ENCODE measurements at regions not wholly inside any gene's neighbourhood (a gene's known extent, or its start where the extent isn't known, plus 50 kb on each side); places are given as distances from the start of the nearest gene placed in this dataset.
A peak's percentile ranks its signal among the peaks of the same experiment; 100 is the strongest.

DNA sequence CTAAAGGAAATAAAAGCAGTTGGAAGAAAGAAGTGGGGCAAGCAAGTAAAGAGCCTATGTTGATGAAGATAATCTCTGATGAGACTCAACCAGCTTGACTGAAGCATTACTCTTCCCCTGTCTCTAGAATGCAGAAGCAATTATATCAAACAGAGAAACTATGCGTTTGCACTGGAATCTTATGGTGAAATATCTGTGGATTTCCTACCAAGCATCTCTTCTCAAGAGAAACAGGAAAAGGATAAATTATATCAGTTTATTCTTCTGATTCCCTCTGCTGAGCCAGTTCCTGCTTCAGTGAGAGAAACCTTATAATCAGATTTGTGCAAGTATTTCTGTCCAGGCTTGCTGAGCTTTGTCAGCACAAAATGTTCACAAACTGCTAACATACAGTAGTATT, 316.7 kb upstream of the SLC7A11 start:
- Histone ChIP-seq H3K4me1 (ENCODE audit: insufficient read depth, low read length, poor library complexity, severe bottlenecking) (no peaks in the 10 kb centered on the region), H3K79me2 (ENCODE audit: insufficient read depth, low read length) (no peaks in the 10 kb centered on the region), H3K4me2 (ENCODE audit: low read depth, low read length, poor library complexity, severe bottlenecking) (no peak overlapping the region), H3K9ac (ENCODE audit: low read depth, low read length, poor library complexity, severe bottlenecking) (no peak overlapping the region), H4K20me1 (ENCODE audit: insufficient read depth, low read length, poor library complexity, severe bottlenecking) (no peaks in the 10 kb centered on the region), H3K4me3 (ENCODE audit: low read length, poor library complexity, severe bottlenecking) (no peak overlapping the region), H3K9me2 (replicated peaks; ENCODE audit: low read depth, low read length) (no peaks in the 10 kb centered on the region), H3K9me3 (ENCODE audit: insufficient read depth, low read depth, low read length) (no peaks in the 10 kb centered on the region), H3K36me3 (ENCODE audit: insufficient read depth, low read length) (no peaks in the 10 kb centered on the region), H3F3A (ENCODE audit: low read depth) (no peaks in the 10 kb centered on the region), H2AFZ (ENCODE audit: low read length) (no peak overlapping the region), H3K27me3 (ENCODE audit: insufficient read depth, low read length, poor library complexity, severe bottlenecking) (no peaks in the 10 kb centered on the region)
- no peak for TF ChIP-seq EZH2phosphoT487 (IDR thresholded peaks at IDR 0.05; ENCODE audit: borderline replicate concordance)
- TF ChIP-seq, protein P1, sequence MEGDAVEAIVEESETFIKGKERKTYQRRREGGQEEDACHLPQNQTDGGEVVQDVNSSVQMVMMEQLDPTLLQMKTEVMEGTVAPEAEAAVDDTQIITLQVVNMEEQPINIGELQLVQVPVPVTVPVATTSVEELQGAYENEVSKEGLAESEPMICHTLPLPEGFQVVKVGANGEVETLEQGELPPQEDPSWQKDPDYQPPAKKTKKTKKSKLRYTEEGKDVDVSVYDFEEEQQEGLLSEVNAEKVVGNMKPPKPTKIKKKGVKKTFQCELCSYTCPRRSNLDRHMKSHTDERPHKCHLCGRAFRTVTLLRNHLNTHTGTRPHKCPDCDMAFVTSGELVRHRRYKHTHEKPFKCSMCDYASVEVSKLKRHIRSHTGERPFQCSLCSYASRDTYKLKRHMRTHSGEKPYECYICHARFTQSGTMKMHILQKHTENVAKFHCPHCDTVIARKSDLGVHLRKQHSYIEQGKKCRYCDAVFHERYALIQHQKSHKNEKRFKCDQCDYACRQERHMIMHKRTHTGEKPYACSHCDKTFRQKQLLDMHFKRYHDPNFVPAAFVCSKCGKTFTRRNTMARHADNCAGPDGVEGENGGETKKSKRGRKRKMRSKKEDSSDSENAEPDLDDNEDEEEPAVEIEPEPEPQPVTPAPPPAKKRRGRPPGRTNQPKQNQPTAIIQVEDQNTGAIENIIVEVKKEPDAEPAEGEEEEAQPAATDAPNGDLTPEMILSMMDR (conservative IDR thresholded peaks at IDR 0.05; ENCODE audit: low read length) = no peak

DNA sequence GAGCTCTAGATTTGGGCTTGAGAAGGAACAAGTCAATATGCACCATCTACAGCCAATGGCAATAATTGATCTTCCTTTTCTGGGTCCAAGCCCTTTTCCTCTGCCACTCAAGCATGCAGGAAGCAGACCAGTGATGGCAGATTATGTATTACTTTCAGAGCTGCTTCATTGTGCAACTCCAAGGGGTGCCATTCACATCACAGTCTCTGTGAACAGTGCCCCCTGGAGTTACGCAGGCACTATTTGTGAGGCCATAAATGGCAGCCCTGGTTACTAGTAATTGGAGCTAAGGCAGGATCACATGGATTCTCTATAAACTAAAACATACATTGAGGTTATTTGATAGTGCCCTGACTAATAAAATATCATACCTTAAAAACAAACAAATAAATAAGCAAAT, 313.4 kb upstream of the SLC7A11 start:
- Histone ChIP-seq H2AFZ (ENCODE audit: low read length) (peak overlapping the region; percentile 19; the same call in 1 of the 2 replicates), H4K20me1 (ENCODE audit: insufficient read depth, low read length, poor library complexity, severe bottlenecking) (no peaks in the 10 kb centered on the region), H3K4me2 (ENCODE audit: low read depth, low read length, poor library complexity, severe bottlenecking) (no peak overlapping the region), H3F3A (ENCODE audit: low read depth) (no peaks in the 10 kb centered on the region), H3K4me1 (ENCODE audit: insufficient read depth, low read length, poor library complexity, severe bottlenecking) (no peaks in the 10 kb centered on the region), H3K79me2 (ENCODE audit: insufficient read depth, low read length) (no peaks in the 10 kb centered on the region), H3K9ac (ENCODE audit: low read depth, low read length, poor library complexity, severe bottlenecking) (no peak overlapping the region), H3K4me3 (ENCODE audit: low read length, poor library complexity, severe bottlenecking) (no peak overlapping the region), H3K9me2 (replicated peaks; ENCODE audit: low read depth, low read length) (no peaks in the 10 kb centered on the region), H3K27me3 (ENCODE audit: insufficient read depth, low read length, poor library complexity, severe bottlenecking) (no peaks in the 10 kb centered on the region), H3K9me3 (ENCODE audit: insufficient read depth, low read depth, low read length) (no peaks in the 10 kb centered on the region), H3K36me3 (ENCODE audit: insufficient read depth, low read length) (no peaks in the 10 kb centered on the region)
- TF ChIP-seq, protein P1 (conservative IDR thresholded peaks at IDR 0.05; ENCODE audit: low read length) = peak; percentile 71
- TF ChIP-seq EZH2phosphoT487 (IDR thresholded peaks at IDR 0.05; ENCODE audit: borderline replicate concordance) = no peak

DNA sequence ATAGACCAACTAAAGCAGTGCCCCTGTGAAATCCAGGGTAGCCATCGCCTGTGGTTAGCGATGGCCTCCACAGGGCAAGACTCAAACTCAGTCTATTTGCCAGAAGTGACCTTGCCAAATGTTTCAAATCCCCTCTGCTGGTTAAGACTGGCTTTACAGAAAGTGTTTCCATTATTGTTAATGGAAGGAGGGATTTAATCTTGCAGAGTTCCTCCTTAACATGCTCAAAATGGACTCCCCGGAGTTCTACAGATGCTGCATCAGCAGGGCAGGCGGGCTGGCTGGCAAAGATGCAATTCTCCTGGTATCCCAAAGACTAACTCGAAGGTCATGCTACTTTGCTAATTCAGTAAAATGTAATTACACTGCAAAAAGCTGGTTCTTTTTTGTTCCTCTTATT, 313.0 kb upstream of the SLC7A11 start:
- H4K20me1 ChIP-seq (ENCODE audit: insufficient read depth, low read length, poor library complexity, severe bottlenecking) = no peaks in the 10 kb centered on the region
- no peak overlapping the region for H2AFZ ChIP-seq (ENCODE audit: low read length)
- H3K36me3 ChIP-seq (ENCODE audit: insufficient read depth, low read length) = no peaks in the 10 kb centered on the region
- TF ChIP-seq EZH2phosphoT487 (IDR thresholded peaks at IDR 0.05; ENCODE audit: borderline replicate concordance) = no peak
- TF ChIP-seq, protein P1 (conservative IDR thresholded peaks at IDR 0.05; ENCODE audit: low read length) = no peak
- no peaks in the 10 kb centered on the region for H3F3A ChIP-seq (ENCODE audit: low read depth)
- no peaks in the 10 kb centered on the region for H3K79me2 ChIP-seq (ENCODE audit: insufficient read depth, low read length)
- no peaks in the 10 kb centered on the region for H3K9me3 ChIP-seq (ENCODE audit: insufficient read depth, low read depth, low read length)
- H3K9me2 ChIP-seq (replicated peaks; ENCODE audit: low read depth, low read length) = no peaks in the 10 kb centered on the region
- no peaks in the 10 kb centered on the region for H3K27me3 ChIP-seq (ENCODE audit: insufficient read depth, low read length, poor library complexity, severe bottlenecking)
- no peak overlapping the region for H3K9ac ChIP-seq (ENCODE audit: low read depth, low read length, poor library complexity, severe bottlenecking)
- H3K4me1 ChIP-seq (ENCODE audit: insufficient read depth, low read length, poor library complexity, severe bottlenecking) = no peaks in the 10 kb centered on the region
- no peak overlapping the region for H3K4me2 ChIP-seq (ENCODE audit: low read depth, low read length, poor library complexity, severe bottlenecking)
- no peak overlapping the region for H3K4me3 ChIP-seq (ENCODE audit: low read length, poor library complexity, severe bottlenecking)
